GM23338 (cell line): ENCODE measurements at regions not wholly inside any gene's neighbourhood (a gene's known extent, or its start where the extent isn't known, plus 50 kb on each side); places are given as distances from the start of the nearest gene placed in this dataset.

Experiments
- ATAC-seq: fragments of 200-7000 bp; cut with Tn5 transposase; 3 replicates; pipeline ENCODE4 v1.9.1; 2020
- DNase-seq: peaks from one replicate; pipeline ENCODE4 v3.0.0-alpha.2; 2015; ENCODE audit warnings: low spot score
- H2AFZ ChIP-seq: fragments of 200-600 bp; sonication (generic); 2 replicates; pipeline ENCODE4 v1.8.0; 2016; ENCODE audit warnings: antibody characterized with exemption, mild to moderate bottlenecking, moderate library complexity
- H3F3A ChIP-seq: fragments of 200-600 bp; sonication (generic); replicated peaks from 2 replicates; pipeline ENCODE4 v1.8.0; 2017; ENCODE audit warnings: antibody characterized with exemption, mixed run types, low read depth
- H3K27ac ChIP-seq: fragments of 200-600 bp; sonication (generic); 2 replicates; pipeline ENCODE4 v1.6.1; 2016; ENCODE audit warnings: low read depth
- H3K27me3 ChIP-seq: fragments of 200-600 bp; sonication (generic); 2 replicates; pipeline ENCODE4 v1.8.0; 2016; ENCODE audit warnings: mild to moderate bottlenecking, mixed run types, moderate library complexity; ENCODE audit not compliant: insufficient read depth
- H3K36me3 ChIP-seq: fragments of 200-600 bp; sonication (generic); 2 replicates; pipeline ENCODE4 v1.8.0; 2016; ENCODE audit warnings: mild to moderate bottlenecking; ENCODE audit not compliant: insufficient read depth
- H3K4me1 ChIP-seq: fragments of 200-600 bp; sonication (generic); 2 replicates; pipeline ENCODE4 v1.8.0; 2016; ENCODE audit warnings: mild to moderate bottlenecking, moderate library complexity; ENCODE audit not compliant: insufficient read depth
- H3K4me2 ChIP-seq: fragments of 200-600 bp; sonication (generic); 2 replicates; pipeline ENCODE4 v1.7.1; 2017; ENCODE audit warnings: mixed run types
- H3K4me3 ChIP-seq: fragments of 200-600 bp; sonication (generic); 2 replicates; pipeline ENCODE4 v1.6.1; 2016; ENCODE audit warnings: mixed run types
- H3K79me2 ChIP-seq: fragments of 200-600 bp; sonication (generic); replicated peaks from 2 replicates; pipeline ENCODE4 v1.8.0; 2017; ENCODE audit warnings: mild to moderate bottlenecking; ENCODE audit not compliant: insufficient read depth
- H3K9me2 ChIP-seq: fragments of 200-600 bp; sonication (generic); 2 replicates; pipeline ENCODE4 v1.8.0; 2017; ENCODE audit not compliant: insufficient read depth
- H4K20me1 ChIP-seq: fragments of 200-600 bp; sonication (generic); replicated peaks from 2 replicates; pipeline ENCODE4 v1.8.0; 2017; ENCODE audit warnings: mild to moderate bottlenecking; ENCODE audit not compliant: insufficient read depth
- H3K27ac Mint-ChIP-seq: 2 replicates; pipeline ENCODE4 v1.8.0; 2020; ENCODE audit warnings: inconsistent platforms, mild to moderate bottlenecking, moderate library complexity, mixed read lengths
- H3K27me3 Mint-ChIP-seq: 3 replicates; pipeline ENCODE4 v1.8.0; 2022; ENCODE audit warnings: low read depth, mild to moderate bottlenecking, moderate library complexity, mixed read lengths, inconsistent platforms; ENCODE audit not compliant: insufficient read depth, poor library complexity
- H3K36me3 Mint-ChIP-seq: 3 replicates; pipeline ENCODE4 v1.8.0; 2021; ENCODE audit warnings: low read depth, mild to moderate bottlenecking, inconsistent platforms, moderate library complexity, mixed read lengths
- H3K4me1 Mint-ChIP-seq: 3 replicates; pipeline ENCODE4 v1.8.0; 2020; ENCODE audit warnings: mild to moderate bottlenecking, inconsistent platforms, mixed read lengths
- H3K4me3 Mint-ChIP-seq: 3 replicates; pipeline ENCODE4 v1.8.0; 2021; ENCODE audit warnings: moderate library complexity, mild to moderate bottlenecking, inconsistent platforms, mixed read lengths
- H3K9me3 Mint-ChIP-seq: 3 replicates; pipeline ENCODE4 v1.8.0; 2020; ENCODE audit warnings: moderate library complexity, mild to moderate bottlenecking, inconsistent platforms, mixed read lengths
- CREB1 ChIP-seq: fragments of 250-450 bp; sonication (Bioruptor Pico); IDR thresholded peaks from 2 replicates; pipeline ENCODE4 v1.5.0; 2020; ENCODE audit warnings: low read depth, mild to moderate bottlenecking, moderate library complexity
- CTCF ChIP-seq, 2 experiments: fragments of 200-600 bp in 1 of 2; sonication (generic) in 1 of 2; conservative IDR thresholded peaks; 2 replicates each; pipeline versions ENCODE4 v1.5.1 to v1.6.1; 2016 to 2017; ENCODE audit warnings: antibody characterized with exemption in 2 of 2, low read depth in 2 of 2, mild to moderate bottlenecking in 2 of 2, moderate library complexity in 1 of 2
- ETS1 ChIP-seq: IDR thresholded peaks from 2 replicates; pipeline ENCODE4 v1.6.1; 2016; ENCODE audit warnings: antibody characterized with exemption
- EZH2 ChIP-seq: fragments of 200-600 bp; sonication (generic); IDR thresholded peaks from one replicate; pipeline ENCODE4 v1.8.0; 2017; ENCODE audit warnings: antibody characterized with exemption, mild to moderate bottlenecking, low read depth; ENCODE audit not compliant: unreplicated experiment
- EZH2phosphoT487 ChIP-seq: fragments of 200-600 bp; sonication (generic); IDR thresholded peaks from one replicate; pipeline ENCODE4 v1.8.1; 2018; ENCODE audit warnings: antibody characterized with exemption; ENCODE audit not compliant: unreplicated experiment
- JUNB ChIP-seq: IDR thresholded peaks from one replicate; pipeline ENCODE4 v1.6.1; 2016; ENCODE audit warnings: antibody characterized with exemption; ENCODE audit not compliant: unreplicated experiment
- NANOG ChIP-seq: IDR thresholded peaks from 2 replicates; pipeline ENCODE4 v1.6.1; 2016; ENCODE audit warnings: antibody characterized with exemption, borderline replicate concordance
- POLR2AphosphoS5 ChIP-seq: IDR thresholded peaks from 2 replicates; pipeline ENCODE4 v1.6.1; 2016; ENCODE audit warnings: antibody characterized with exemption, low read depth
- REST ChIP-seq: IDR thresholded peaks from one replicate; pipeline ENCODE4 v1.6.1; 2018; ENCODE audit warnings: antibody characterized with exemption; ENCODE audit not compliant: unreplicated experiment
- STAT1 ChIP-seq: IDR thresholded peaks from one replicate; pipeline ENCODE4 v1.6.1; 2016; ENCODE audit warnings: antibody characterized with exemption; ENCODE audit not compliant: unreplicated experiment
- ZNF114 ChIP-seq: fragments of 250-450 bp; sonication (Bioruptor Pico); IDR thresholded peaks from 2 replicates; pipeline ENCODE4 v1.5.0; 2020; ENCODE audit warnings: mild to moderate bottlenecking, moderate library complexity
- ZNF331 ChIP-seq: fragments of 250-450 bp; sonication (Bioruptor Pico); IDR thresholded peaks from 2 replicates; pipeline ENCODE4 v1.5.0; 2020; ENCODE audit warnings: low read depth, mild to moderate bottlenecking, moderate library complexity
- ZNF462 ChIP-seq: fragments of 250-450 bp; sonication (Bioruptor Pico); IDR thresholded peaks from 2 replicates; pipeline ENCODE4 v1.5.0; 2020; ENCODE audit warnings: mild to moderate bottlenecking, moderate library complexity

- Histone ChIP-seq H3K27me3 (no peaks in the 10 kb centered on the region), H3K79me2 (no peaks in the 10 kb centered on the region), H3K9me2 (no peaks in the 10 kb centered on the region; the same call in 1 of the 2 replicates), H2AFZ (peak overlapping the region; percentile 72; the same call in 1 of the 2 replicates), H3K36me3 (no peaks in the 10 kb centered on the region), H3K27ac (no peak overlapping the region), H3F3A (no peaks in the 10 kb centered on the region), H3K4me1 (no peaks in the 10 kb centered on the region), H3K4me2 (no peak overlapping the region), H3K4me3 (no peak overlapping the region), H4K20me1 (no peaks in the 10 kb centered on the region)
- Mint-ChIP-seq H3K36me3 (0 out of 3 replicates have a peak, but pooled peaks cover 3% of the 10 kb centered on the region), H3K27ac (no peak overlapping the region), H3K9me3 (peaks cover 7% of the 10 kb centered on the region; the same call in 2 of the 3 replicates), H3K4me1 (no peaks in the 10 kb centered on the region), H3K27me3 (peaks cover 2% of the 10 kb centered on the region), H3K4me3 (no peak overlapping the region)
- ATAC-seq = no peak
- TF ChIP-seq CREB1 (no peak), JUNB (no peak), CTCF (conservative IDR thresholded peaks at IDR 0.05; ENCODE audit: low read depth in 2 of 2) (no peak), STAT1 (no peak), EZH2phosphoT487 (no peak), ZNF114 (CRISPR knock-in tag) (no peak), REST (no peak), POLR2AphosphoS5 (no peak), ZNF331 (CRISPR knock-in tag) (no peak), NANOG (no peak), ETS1 (no peak), ZNF462 (CRISPR knock-in tag) (no peak), EZH2 (no peak)
- no peak for DNase-seq
Observed at GRCh38 chr18:64720781-64721464, 572.0 kb upstream of the LINC00305 start.
